Peyer's patch (tissue), 4 donors: ENCODE measurements at regions not wholly inside any gene's neighbourhood (a gene's known extent, or its start where the extent isn't known, plus 50 kb on each side); places are given as distances from the start of the nearest gene placed in this dataset.

Experiments
- DNase-seq, 3 donors: peaks; one replicate each; pipeline ENCODE4 v3.0.0-alpha.2; 2017 to 2019
- H3K27ac ChIP-seq, 4 donors: fragments of 200-600 bp; sonication (generic); one replicate each; pipeline ENCODE4 v1.5.1; 2016 to 2019
- H3K27me3 ChIP-seq, 2 donors: fragments of 200-600 bp; sonication (generic); one replicate each; pipeline ENCODE4 v1.5.1; 2019
- H3K36me3 ChIP-seq, 3 donors: fragments of 200-600 bp; sonication (generic); one replicate each; pipeline ENCODE4 v1.5.1; 2016 to 2019
- H3K4me1 ChIP-seq, 4 donors: fragments of 200-600 bp; sonication (generic); one replicate each; pipeline ENCODE4 v1.5.1; 2016 to 2019
- H3K4me3 ChIP-seq, 4 donors: fragments of 200-600 bp; sonication (generic); 1 replicate in 3 of 4; 2 replicates in 1 of 4; pipeline ENCODE4 v1.5.1; 2016 to 2019; ENCODE audit warnings: mild to moderate bottlenecking in 1 of 4
- H3K9me3 ChIP-seq, 4 donors: fragments of 200-600 bp; sonication (generic); one replicate each; pipeline ENCODE4 v1.5.1; 2016 to 2019; ENCODE audit warnings: mild to moderate bottlenecking in 1 of 4
- POLR2A ChIP-seq, 2 donors: fragments of 450-650 bp; IDR thresholded peaks; one replicate each; pipeline ENCODE4 v1.5.1; 2017; ENCODE audit warnings: antibody characterized with exemption in 2 of 2, mild to moderate bottlenecking in 2 of 2, moderate library complexity in 2 of 2
- TF ChIP-seq, protein P1 (sequence below), 6 experiments: fragments of 450-650 bp in 4 of 6; fragments of 200-600 bp in 2 of 6; sonication (generic) in 1 of 6; IDR thresholded peaks; one replicate each; pipeline ENCODE4 v1.5.1; 2017 to 2019; ENCODE audit warnings: antibody characterized with exemption in 6 of 6, mild to moderate bottlenecking in 3 of 6, moderate library complexity in 1 of 6

DNA sequence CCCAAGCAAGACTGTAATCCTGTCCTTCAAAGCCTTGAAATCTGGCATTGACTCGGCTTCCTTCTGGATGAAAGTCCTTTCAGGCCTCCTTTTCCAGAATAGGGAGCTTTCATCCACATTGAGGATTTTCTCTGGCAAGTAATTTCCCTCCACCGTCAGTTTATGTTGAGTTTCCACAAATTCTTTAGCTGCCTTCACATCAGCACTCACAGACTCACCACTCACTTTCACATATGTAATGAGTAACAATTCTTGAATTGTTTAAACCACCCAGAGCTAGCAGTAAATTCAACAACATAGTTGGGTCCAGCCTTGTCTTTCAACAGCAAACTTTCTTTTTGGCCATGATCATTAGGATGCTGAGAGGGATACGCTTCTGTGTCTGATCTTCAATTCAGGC lies 84.3 kb upstream of the PRDM11 start:
- no peaks in the 10 kb centered on the region for H3K36me3 ChIP-seq
- TF ChIP-seq POLR2A (IDR thresholded peaks at IDR 0.05): no peak
- TF ChIP-seq, protein P1, sequence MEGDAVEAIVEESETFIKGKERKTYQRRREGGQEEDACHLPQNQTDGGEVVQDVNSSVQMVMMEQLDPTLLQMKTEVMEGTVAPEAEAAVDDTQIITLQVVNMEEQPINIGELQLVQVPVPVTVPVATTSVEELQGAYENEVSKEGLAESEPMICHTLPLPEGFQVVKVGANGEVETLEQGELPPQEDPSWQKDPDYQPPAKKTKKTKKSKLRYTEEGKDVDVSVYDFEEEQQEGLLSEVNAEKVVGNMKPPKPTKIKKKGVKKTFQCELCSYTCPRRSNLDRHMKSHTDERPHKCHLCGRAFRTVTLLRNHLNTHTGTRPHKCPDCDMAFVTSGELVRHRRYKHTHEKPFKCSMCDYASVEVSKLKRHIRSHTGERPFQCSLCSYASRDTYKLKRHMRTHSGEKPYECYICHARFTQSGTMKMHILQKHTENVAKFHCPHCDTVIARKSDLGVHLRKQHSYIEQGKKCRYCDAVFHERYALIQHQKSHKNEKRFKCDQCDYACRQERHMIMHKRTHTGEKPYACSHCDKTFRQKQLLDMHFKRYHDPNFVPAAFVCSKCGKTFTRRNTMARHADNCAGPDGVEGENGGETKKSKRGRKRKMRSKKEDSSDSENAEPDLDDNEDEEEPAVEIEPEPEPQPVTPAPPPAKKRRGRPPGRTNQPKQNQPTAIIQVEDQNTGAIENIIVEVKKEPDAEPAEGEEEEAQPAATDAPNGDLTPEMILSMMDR (IDR thresholded peaks at IDR 0.05): no peak

DNA sequence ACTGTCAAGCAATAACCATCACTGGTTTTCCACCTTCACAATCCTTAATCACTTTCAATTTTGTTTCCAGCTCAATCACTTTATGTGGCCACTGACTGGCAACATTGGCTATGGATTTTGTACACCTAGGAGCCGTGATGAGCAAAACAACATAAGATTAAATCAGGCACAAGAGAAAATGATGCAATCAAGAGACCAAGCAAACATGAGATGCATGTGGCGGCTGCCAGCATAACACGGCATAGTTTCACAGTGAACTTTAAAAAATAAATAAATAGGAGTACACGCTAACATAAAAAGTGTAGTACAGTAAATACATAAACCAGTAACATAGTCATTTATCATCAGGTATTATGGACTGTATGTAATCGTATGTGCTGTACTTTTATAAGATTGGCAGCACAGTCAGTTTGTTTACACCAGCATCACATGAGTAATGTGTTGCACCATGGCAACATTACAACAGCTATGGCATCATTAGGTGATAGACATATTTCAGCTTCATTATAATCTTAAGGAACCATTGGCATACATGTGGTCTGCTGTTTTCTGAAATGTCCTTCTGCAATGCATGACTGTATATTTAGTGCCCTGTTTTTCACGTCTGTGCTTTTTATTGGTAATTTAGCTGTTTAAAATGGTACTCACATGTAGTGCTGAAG lies 83.3 kb upstream of the PRDM11 start:
- TF ChIP-seq, protein P1 (IDR thresholded peaks at IDR 0.05): no peak
- TF ChIP-seq POLR2A (IDR thresholded peaks at IDR 0.05): no peak
- Histone ChIP-seq H3K9me3 (no peaks in the 10 kb centered on the region), H3K27ac (no peak overlapping the region), H3K36me3 (no peaks in the 10 kb centered on the region), H3K27me3 (no peaks in the 10 kb centered on the region), H3K4me3 (no peak overlapping the region), H3K4me1 (no peaks in the 10 kb centered on the region)
- DNase-seq: no peak

More for the DNA sequence above, 84.3 kb upstream of the PRDM11 start:
- Histone ChIP-seq H3K27me3 (no peaks in the 10 kb centered on the region), H3K9me3 (no peaks in the 10 kb centered on the region), H3K27ac (no peak overlapping the region), H3K4me3 (no peak overlapping the region), H3K4me1 (no peaks in the 10 kb centered on the region)
- no peak for DNase-seq

DNA sequence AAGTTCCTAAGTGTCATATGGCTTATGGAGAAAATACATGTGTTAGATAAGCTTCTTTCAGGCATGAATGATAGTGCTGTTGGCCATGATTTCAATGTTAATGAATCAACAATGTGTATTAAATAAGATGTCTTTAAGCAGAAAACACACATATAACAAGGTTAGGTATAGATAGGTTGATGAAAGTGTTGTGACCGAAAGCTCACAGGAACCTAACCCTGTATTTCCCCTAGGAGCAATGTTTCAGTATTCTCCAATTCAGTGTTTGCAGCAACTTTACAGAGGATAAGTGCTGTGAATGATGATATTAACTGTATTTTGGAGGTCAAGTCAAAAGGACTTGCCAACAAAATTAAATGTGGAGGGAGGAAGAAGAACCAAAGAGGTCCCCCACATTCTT lies 82.8 kb upstream of the PRDM11 start:
- TF ChIP-seq POLR2A (IDR thresholded peaks at IDR 0.05): no peak
- TF ChIP-seq, protein P1 (IDR thresholded peaks at IDR 0.05): no peak
- Histone ChIP-seq H3K4me3 (no peak overlapping the region), H3K27ac (no peak overlapping the region), H3K27me3 (no peaks in the 10 kb centered on the region), H3K4me1 (no peaks in the 10 kb centered on the region), H3K36me3 (no peaks in the 10 kb centered on the region), H3K9me3 (no peaks in the 10 kb centered on the region)
- no peak for DNase-seq

DNA sequence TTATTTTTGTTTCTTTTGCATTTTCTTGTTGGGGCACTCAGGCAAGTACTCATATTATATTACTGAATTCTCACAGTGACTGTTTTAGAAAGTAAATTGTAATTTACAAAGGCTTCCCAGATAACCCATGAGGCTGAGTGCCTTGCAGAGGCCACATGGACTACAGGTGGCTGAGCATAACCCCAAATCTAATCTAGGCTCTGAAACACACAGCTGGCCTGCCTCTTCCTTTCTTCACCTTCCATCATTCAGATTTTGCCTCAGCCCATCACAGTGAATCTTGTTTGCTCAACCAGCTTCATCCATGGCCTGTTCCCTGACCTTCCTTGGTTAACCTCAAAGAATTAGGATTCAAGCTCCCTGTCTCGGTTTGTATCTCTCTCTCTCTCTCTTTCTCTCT lies 78.5 kb upstream of the PRDM11 start:
- Histone ChIP-seq H3K27me3 (no peaks in the 10 kb centered on the region), H3K36me3 (no peaks in the 10 kb centered on the region), H3K4me3 (no peak overlapping the region), H3K4me1 (no peaks in the 10 kb centered on the region), H3K27ac (no peak overlapping the region), H3K9me3 (no peaks in the 10 kb centered on the region)
- TF ChIP-seq, protein P1 (IDR thresholded peaks at IDR 0.05): no peak
- no peak for TF ChIP-seq POLR2A (IDR thresholded peaks at IDR 0.05)
- DNase-seq: no peak

DNA sequence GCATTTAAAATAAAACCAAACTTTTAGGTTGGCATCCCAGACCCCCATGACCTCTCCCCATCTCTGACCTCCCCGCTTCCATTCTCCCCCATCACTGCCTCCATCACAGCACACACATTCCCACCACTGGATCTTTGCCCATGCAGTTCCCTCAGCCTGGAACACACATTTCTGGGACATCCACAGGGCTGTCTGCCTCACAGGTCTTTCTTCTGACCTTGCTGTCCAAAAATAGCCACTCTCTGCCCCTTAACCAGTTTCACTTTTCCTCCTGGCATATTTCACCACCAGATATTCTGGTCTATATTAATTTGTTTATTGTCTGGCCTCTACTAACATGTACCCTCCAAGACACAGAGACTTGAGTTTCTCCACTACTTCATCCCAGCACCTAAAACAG lies 75.2 kb upstream of the PRDM11 start:
- no peak overlapping the region for H3K4me3 ChIP-seq
- TF ChIP-seq, protein P1 (IDR thresholded peaks at IDR 0.05): no peak
- no peak for TF ChIP-seq POLR2A (IDR thresholded peaks at IDR 0.05)
- no peak overlapping the region for H3K27ac ChIP-seq
- no peaks in the 10 kb centered on the region for H3K9me3 ChIP-seq
- no peaks in the 10 kb centered on the region for H3K27me3 ChIP-seq
- H3K36me3 ChIP-seq: no peaks in the 10 kb centered on the region
- H3K4me1 ChIP-seq: no peaks in the 10 kb centered on the region
- no peak for DNase-seq
